SH-SY5Y (cell line): ENCODE measurements at regions not wholly inside any gene's neighbourhood (a gene's known extent, or its start where the extent isn't known, plus 50 kb on each side); places are given as distances from the start of the nearest gene placed in this dataset.

Source experiments
- GATA2 ChIP-seq: IDR thresholded peaks from 2 replicates; pipeline ENCODE4 v1.6.1; 2011; ENCODE audit warnings: mild to moderate bottlenecking, low read depth, low read length
- GATA3 ChIP-seq: IDR thresholded peaks from 2 replicates; pipeline ENCODE4 v1.6.1; 2011; ENCODE audit warnings: low read depth, mild to moderate bottlenecking, low read length, moderate library complexity

- TF ChIP-seq GATA2 (no peak), GATA3 (no peak)
Measured at GRCh38 chr11:134597452-134597851, 185.4 kb upstream of the B3GAT1 start.
